HG03064 (cell line): ENCODE measurements at regions not wholly inside any gene's neighbourhood (a gene's known extent, or its start where the extent isn't known, plus 50 kb on each side); places are given as distances from the start of the nearest gene placed in this dataset.
"Not testable (repeated sequence)": the region's sequence is repeated elsewhere in the genome, so short reads cannot be mapped to it uniquely, and the experiment has no call there.

ENCODE experiments used
- ATAC-seq: cut with Tn5 transposase; IDR thresholded peaks from one replicate; pipeline ENCODE4 v1.9.1; 2021; ENCODE audit warnings: low read depth; ENCODE audit not compliant: unreplicated experiment

- ATAC-seq: no peak
These were observed 114.2 kb downstream of the SOX4 start for GRCh38 chr6:21707524-21708319.

DNA sequence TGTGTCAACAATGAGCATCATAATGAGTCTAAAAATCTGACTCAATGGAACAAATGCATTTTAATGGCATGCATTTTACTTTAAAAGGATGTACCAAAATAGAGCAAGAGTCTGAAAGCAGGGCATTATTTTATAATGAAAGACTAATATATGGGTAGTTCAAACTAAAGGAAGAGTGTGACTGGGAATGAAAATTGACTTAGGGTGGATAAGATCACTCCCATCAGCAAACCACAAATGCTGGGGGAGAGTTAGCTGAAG is 114.7 kb downstream of the SOX4 start:
- no peak for ATAC-seq

GRCh38 chr6:21710216-21710615 is 116.7 kb downstream of the SOX4 start:
- ATAC-seq: no peak

- ATAC-seq: no peak
These were observed 117.5 kb downstream of the SOX4 start for GRCh38 chr6:21710908-21711627.

GRCh38 chr6:21712213-21712612 is 118.7 kb downstream of the SOX4 start:
- ATAC-seq: no peak

DNA sequence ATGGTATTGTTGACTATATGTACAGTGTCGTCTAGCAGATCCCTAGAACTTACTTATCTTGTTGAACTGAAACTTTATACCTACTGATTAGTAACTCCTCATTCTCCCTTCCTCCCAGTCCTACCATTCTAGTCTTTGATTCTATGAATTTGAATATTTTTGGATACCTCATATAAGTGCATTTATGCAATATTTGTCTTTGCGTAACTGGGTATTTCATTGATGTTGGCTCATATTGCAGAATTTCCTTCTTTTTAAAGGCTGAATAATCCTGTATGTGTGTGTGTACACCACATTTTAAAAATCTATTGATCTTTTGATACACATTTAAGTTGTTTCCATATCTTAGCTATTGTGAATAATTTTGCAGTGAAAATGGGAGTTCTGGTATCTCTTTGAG is 119.9 kb downstream of the SOX4 start:
- no peak for ATAC-seq

DNA sequence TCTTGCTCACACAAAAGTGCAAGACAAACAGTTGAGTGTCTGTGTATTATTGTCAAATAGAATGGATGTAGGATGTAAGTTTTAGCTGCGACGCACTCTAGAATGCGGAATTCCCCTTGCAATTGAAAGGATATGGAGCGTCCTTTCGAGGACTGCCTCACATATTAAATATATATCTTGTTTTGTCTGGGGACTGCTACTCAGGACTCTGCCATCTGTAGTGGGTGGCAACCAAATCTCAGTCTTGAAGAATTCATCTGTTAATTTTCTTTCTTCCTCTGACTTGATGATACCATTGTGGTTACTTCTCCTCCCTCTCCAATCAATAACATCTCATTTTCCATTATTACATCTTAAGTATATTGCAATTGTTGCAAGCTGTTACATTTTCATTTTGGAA is 121.6 kb downstream of the SOX4 start:
- ATAC-seq: no peak

GRCh38 chr6:21722510-21722909 is 129.0 kb downstream of the SOX4 start:
- no peak for ATAC-seq

- no peak for ATAC-seq
These were observed 133.1 kb downstream of the SOX4 start for GRCh38 chr6:21726676-21727075.

DNA sequence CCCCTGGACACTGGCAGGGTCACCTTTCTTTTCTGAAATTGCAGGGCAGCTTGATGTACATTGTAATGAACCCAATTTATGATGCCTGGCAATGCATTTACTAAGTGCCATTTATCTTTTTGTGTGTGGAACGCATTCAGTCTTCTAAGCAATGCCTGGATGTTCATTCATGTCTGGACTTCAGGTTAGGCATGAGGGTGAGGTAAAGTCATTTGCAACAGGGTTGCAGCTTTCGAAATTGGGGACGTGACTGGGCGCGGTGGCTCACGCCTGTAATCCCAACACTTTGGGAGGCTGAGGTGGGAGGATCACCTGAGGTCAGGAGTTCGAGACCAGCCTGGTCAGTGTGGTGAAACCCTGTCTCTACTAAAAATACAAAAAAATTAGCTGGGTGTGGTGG is 134.6 kb downstream of the SOX4 start:
- no peak for ATAC-seq

GRCh38 chr6:21729431-21729830 is 135.9 kb downstream of the SOX4 start:
- no peak for ATAC-seq

DNA sequence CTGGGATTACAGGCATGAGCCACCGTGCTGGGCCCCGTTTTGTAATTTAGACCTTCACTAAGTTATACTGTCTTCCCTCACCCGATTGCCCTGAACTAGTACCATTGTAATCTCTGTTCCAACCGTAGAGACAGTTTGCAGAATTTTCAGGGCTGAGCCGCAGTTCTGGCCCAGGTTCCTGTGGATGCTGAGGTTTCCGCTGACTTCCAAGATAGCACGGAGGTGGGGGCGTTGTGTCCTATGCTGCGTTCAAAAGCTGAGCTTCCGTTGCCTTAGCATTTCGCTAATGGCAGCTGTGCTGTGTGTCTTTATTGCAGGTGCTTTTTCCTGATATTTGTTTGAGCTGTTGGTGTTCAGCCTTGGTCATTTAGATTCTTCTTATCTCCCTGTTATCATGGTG is 137.0 kb downstream of the SOX4 start:
- ATAC-seq: no peak

GRCh38 chr6:21731411-21732031 is 138.0 kb downstream of the SOX4 start:
- no peak for ATAC-seq

DNA sequence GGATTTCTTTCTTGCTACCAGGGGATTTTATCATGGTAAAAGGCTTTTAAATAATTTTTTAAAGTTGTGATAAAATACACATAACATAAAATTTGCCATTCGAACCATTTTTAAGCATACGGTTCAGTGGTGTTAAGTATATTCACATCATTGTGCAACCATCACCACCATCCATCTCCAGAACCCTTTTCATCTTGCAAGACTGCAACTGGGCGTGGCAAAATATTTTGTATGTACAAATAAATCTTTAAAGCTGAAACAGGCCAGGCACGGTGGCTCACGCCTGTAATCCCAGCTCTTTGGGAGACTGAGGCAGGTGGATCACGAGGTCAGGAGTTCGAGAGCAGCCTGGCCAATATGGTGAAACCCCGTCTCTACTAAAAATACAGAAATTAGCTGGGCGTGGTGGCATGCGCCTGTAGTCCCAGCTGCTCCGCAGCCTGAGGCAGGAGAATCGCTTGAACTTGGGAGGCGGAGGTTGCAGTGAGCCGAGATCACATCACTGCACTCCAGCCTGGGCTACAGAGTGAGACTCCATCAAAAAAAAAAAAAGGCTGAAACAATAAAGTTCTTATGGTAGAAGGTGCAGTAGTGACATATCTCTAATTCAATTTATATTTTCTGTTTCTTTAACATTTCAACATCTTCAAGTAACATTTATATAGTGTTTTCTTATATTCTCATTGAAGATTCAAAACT is 138.6 kb downstream of the SOX4 start:
- not testable (repeated sequence) for ATAC-seq

DNA sequence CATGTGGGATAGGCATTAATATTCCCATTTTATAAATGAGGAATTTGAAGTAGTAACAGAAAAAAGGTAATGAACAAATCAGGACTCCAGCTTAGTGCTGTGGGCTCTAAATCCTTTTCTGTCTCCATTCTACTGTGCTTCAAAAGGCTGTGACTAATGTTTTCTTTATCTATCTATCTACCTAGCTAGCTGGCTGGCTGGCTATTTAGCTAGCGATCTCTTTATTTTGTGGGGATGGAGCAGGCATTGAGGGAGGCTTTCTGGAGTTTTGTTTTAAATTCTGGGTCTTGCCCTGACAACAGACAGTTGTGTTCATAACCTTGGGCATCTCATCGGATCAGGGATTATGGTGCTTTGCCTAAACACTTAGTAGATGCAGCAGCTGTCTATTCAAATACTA is 139.2 kb downstream of the SOX4 start:
- no peak for ATAC-seq

DNA sequence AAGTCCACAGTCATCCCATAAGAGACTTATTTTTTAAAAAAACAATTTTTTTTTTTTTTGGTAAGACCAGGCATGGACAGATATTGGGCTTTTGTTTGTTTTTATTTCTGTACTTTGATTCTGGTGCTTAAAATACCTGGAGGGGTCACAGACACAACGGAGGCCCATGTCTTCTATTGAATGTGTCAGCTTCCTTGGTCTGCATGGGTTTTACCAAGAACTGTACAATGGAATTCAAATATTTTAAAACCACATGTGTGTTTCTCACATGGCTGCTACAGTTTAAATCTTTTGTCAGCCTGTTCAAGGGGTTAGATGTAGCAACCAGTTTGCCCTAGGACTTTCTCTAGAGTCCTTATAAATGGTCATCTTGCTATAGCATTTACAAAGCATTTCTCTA is 139.8 kb downstream of the SOX4 start:
- no peak for ATAC-seq

DNA sequence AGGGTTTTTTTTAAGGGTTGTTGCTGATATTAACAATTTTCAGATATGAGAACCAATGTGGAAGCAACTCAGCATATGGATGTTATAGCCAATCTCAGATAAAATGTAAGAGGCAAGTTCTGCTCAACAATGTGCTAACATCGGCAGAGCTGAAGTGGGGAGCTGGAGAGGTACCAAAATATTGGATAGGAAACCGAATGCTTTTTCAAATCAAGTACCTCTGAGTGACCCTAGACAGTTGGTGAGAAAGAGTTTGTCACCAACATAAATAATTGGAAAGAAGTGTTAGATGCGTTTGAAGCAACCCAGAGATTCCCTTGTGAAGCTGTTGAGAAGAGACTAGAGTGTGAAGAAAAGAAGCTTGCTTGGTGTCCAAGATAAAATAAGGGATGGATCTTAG is 140.7 kb downstream of the SOX4 start:
- no peak for ATAC-seq

GRCh38 chr6:21738180-21739094 is 144.9 kb downstream of the SOX4 start:
- no peak for ATAC-seq

DNA sequence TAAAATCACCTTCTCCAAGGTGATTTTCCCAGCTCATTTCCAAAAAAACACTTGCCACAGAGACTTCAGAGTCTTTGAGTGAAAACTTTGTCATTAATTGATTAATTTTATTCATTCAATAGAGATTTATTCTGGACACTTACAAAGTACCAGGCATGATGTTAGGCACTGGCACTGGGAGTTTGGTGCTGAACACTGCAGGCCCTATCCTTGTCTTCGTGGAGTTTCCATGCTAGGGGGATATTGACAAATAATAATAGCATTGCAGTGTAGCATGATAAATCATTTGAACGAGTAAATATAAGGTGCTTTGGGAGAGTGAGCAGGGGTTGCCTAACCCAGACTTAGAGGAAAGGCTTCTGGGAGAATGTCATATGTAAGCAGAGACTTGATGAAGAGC is 145.7 kb downstream of the SOX4 start:
- no peak for ATAC-seq

DNA sequence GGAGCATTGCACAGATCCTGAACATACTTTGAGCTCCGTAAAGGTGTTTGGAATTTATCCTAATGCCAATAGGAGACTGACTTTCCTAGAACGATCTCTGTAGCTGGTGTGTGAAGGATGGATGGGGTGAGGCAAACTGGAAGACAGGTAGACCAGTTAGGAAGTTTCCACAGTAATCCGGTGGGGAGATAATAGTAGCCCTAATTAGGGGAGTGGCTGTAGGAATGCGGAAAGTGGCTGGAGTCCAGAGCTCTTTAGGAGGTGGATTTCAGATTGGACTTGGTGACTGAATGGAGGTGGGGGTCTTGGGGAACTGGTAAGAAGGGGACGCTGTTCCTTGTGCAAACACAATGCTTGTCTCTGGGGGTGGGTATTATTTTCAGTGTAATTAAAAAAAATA is 146.3 kb downstream of the SOX4 start:
- no peak for ATAC-seq
